GM12874 (cell line): ENCODE measurements at regions not wholly inside any gene's neighbourhood (a gene's known extent, or its start where the extent isn't known, plus 50 kb on each side); places are given as distances from the start of the nearest gene placed in this dataset.

Experiments used
- CTCF ChIP-seq: IDR thresholded peaks from 2 replicates; pipeline ENCODE4 v1.5.1; 2011; ENCODE audit warnings: low read depth, mild to moderate bottlenecking, control low read depth, low read length, moderate library complexity; ENCODE audit not compliant: insufficient read depth

GRCh38 chr2:41943159-41943558, 104.7 kb upstream of the PKDCC start:
- TF ChIP-seq CTCF, result no peak

GRCh38 chr2:41944220-41944880, 103.5 kb upstream of the PKDCC start:
- no peak for TF ChIP-seq CTCF

GRCh38 chr2:41947701-41948396, 100.0 kb upstream of the PKDCC start:
- no peak for TF ChIP-seq CTCF

- TF ChIP-seq CTCF, result no peak
These were observed 99.4 kb upstream of the PKDCC start for GRCh38 chr2:41948397-41948763.

- no peak for TF ChIP-seq CTCF
These were observed 98.5 kb upstream of the PKDCC start for GRCh38 chr2:41949091-41949882.

GRCh38 chr2:41949883-41950665, 97.7 kb upstream of the PKDCC start:
- no peak for TF ChIP-seq CTCF

- no peak for TF ChIP-seq CTCF
These were observed 97.2 kb upstream of the PKDCC start for GRCh38 chr2:41950666-41950960.
